ENCODE measurements at regions not wholly inside any gene's neighbourhood (a gene's known extent, or its start where the extent isn't known, plus 50 kb on each side); places are given as distances from the start of the nearest gene placed in this dataset.

GRCh38 chr6:82113231-82113630 lies 134.3 kb downstream of the IBTK start:
- TF ChIP-seq CTCF (IDR thresholded peaks at IDR 0.05; ENCODE audit: low read depth, low read length) (no peak), EZH2phosphoT487 (IDR thresholded peaks at IDR 0.05; ENCODE audit: low read depth) (no peak)
